ENCODE measurements at regions not wholly inside any gene's neighbourhood (a gene's known extent, or its start where the extent isn't known, plus 50 kb on each side); places are given as distances from the start of the nearest gene placed in this dataset.

DNA sequence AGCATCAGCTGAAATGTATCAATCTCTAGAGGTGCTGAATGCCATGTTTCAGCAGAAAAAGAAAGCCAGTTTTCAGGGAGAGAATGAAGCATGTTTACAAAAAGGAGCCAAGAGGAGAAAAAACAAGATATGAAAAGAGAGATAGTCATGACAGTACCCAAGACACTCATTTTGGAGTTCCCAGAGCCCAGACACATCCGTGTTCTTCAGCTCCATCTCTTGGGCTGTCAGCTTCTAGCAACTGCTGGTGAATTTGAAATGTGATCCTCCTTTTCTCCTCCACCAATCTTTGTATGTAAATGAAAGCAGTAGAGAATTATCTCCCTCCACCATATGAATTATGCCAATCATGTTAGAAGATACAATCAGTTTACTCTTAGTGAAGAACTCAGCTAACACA lies 93.0 kb upstream of the SLC25A36 start:
- peaks cover 0 to 11% (median 0%) of the 10 kb centered on the region in 4 donors for H3K27me3 ChIP-seq
- no peaks in the 10 kb centered on the region for H3K4me1 ChIP-seq
- H3K27ac ChIP-seq = no peak overlapping the region
- intact Hi-C loops (cut with DNase I) = no loop called here
- TF ChIP-seq, protein P1, sequence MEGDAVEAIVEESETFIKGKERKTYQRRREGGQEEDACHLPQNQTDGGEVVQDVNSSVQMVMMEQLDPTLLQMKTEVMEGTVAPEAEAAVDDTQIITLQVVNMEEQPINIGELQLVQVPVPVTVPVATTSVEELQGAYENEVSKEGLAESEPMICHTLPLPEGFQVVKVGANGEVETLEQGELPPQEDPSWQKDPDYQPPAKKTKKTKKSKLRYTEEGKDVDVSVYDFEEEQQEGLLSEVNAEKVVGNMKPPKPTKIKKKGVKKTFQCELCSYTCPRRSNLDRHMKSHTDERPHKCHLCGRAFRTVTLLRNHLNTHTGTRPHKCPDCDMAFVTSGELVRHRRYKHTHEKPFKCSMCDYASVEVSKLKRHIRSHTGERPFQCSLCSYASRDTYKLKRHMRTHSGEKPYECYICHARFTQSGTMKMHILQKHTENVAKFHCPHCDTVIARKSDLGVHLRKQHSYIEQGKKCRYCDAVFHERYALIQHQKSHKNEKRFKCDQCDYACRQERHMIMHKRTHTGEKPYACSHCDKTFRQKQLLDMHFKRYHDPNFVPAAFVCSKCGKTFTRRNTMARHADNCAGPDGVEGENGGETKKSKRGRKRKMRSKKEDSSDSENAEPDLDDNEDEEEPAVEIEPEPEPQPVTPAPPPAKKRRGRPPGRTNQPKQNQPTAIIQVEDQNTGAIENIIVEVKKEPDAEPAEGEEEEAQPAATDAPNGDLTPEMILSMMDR (IDR thresholded peaks at IDR 0.05) = no peak
- no peak for TF ChIP-seq POLR2A (IDR thresholded peaks at IDR 0.05)
- H3K4me3 ChIP-seq = no peak overlapping the region
- H3K9me3 ChIP-seq = no peaks in the 10 kb centered on the region
- WGBS, 2 donors = 47 to 60% methylated on average over 1 of the region's 1 CpG
- H3K36me3 ChIP-seq = no peaks in the 10 kb centered on the region
- no peak for DNase-seq

DNA sequence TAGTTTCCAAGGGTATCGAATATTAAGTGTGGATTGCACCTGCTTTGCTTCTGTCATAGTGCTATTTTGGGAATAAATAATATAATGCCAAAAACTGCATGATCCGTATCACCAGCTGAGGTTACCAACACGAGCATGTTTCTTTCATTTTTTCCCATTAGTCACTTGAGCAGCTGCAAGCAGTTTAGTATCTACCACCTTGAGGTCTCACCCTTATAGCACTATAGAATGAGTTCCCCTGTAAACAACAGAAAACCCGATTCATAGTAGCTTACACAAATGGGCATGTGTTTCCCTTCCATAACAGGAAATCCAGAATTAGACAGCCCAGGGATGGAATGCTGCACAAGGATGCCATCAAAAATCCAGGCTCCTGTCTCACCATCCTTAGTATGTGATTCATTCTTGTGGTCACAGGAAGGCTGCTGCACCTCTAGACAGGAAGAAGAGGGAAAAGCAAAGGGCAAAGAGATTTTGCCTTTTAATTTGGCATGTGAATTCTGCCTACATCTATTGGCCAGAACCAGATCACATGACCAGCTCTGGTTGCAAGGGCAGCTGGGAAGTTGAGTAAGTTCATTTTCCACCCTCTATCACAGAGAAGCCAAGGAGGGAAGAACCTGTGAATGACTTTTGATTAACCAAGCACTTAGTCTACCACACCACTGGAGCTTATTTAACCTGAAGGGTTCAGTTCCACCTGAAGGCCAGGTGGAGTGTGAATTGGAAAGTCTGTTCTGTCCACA lies 91.3 kb upstream of the SLC25A36 start:
- no peak overlapping the region for H3K27ac ChIP-seq
- no peak for DNase-seq
- H3K9me3 ChIP-seq = no peaks in the 10 kb centered on the region
- 42 to 44% methylated on average over 4 of the region's 4 CpGs for WGBS, 2 donors
- TF ChIP-seq, protein P1 (IDR thresholded peaks at IDR 0.05) = no peak
- TF ChIP-seq POLR2A (IDR thresholded peaks at IDR 0.05) = no peak
- H3K36me3 ChIP-seq = no peaks in the 10 kb centered on the region
- H3K4me3 ChIP-seq = no peak overlapping the region
- H3K27me3 ChIP-seq = peaks cover 0 to 11% (median 0%) of the 10 kb centered on the region in 4 donors
- H3K4me1 ChIP-seq = no peaks in the 10 kb centered on the region
- intact Hi-C loops (cut with DNase I) = no loop called here

DNA sequence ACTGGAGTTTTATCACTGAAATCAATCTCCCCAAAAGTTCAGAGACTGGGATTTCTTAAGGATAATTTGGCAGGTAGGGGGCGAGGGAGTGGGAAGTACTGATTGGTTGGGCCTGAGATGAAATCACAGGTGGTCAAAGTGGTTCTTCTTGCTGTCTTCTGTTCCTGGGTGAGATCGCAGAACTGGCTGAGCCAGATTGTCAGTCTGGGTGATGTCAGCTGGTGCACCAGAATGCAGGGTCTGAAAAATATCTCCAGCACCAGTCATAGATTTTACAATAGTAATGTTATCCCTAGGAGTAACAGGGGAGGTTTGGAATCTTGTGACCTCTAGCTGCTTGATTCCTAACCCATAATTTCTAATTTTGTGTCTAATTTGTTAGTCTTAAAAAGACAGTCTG lies 86.7 kb upstream of the SLC25A36 start:
- no peak for TF ChIP-seq POLR2A (IDR thresholded peaks at IDR 0.05)
- TF ChIP-seq, protein P1 (IDR thresholded peaks at IDR 0.05) = no peak
- intact Hi-C loops (cut with DNase I) = no loop called here
- Histone ChIP-seq H3K4me1 (no peaks in the 10 kb centered on the region), H3K27ac (no peak overlapping the region), H3K9me3 (no peaks in the 10 kb centered on the region), H3K4me3 (no peak overlapping the region), H3K36me3 (no peaks in the 10 kb centered on the region), H3K27me3 (peaks cover 0 to 4% (median 0%) of the 10 kb centered on the region in 4 donors)
- no peak for DNase-seq
- WGBS, 2 donors = 33 to 46% methylated on average over 2 of the region's 2 CpGs

DNA sequence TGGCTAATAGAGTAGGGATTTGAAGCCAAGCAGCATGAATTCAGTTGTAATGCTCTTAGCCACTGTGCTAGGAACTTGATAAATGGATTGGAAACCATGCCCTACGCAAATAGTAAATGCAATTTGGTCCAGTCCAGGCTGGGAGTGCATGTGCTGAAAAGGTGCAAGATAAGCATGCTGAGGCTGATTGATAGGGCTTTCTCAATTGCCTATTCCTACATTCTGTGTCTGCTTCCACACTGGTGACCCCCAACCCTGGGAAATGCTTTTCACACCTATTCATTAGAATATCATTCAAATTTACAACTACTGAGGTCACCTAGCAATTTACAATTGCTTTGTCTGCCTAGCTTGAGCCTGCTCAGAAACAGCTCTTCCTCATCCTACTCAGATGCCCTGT lies 84.7 kb upstream of the SLC25A36 start:
- intact Hi-C loops (cut with DNase I) = no loop called here
- DNase-seq = no peak
- H3K36me3 ChIP-seq = no peaks in the 10 kb centered on the region
- no peaks in the 10 kb centered on the region for H3K4me1 ChIP-seq
- no peaks in the 10 kb centered on the region for H3K27me3 ChIP-seq
- WGBS, 2 donors = 80 to 100% methylated on average over 1 of the region's 1 CpG
- TF ChIP-seq, protein P1 (IDR thresholded peaks at IDR 0.05) = no peak
- no peak for TF ChIP-seq POLR2A (IDR thresholded peaks at IDR 0.05)
- no peak overlapping the region for H3K4me3 ChIP-seq
- H3K9me3 ChIP-seq = no peaks in the 10 kb centered on the region
- H3K27ac ChIP-seq = no peak overlapping the region

DNA sequence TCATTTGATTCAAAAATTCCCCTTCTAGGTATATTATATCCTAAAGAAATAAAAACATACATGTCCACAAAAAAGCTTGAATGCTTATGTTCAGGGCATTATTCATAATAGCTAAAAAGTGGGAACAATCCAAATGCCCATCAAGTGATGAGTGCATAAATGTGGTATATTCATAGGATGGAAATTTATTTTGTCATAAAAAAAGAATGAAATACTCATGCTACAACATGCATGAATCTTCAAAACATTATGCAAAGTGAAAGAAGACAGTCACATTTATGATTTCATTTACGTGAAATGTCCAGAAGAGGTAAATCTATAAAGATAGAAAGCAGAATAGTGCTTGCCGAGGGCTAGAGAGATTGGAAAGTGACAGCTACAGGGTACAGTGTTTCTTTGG lies 83.6 kb upstream of the SLC25A36 start:
- Histone ChIP-seq H3K27ac (no peak overlapping the region), H3K36me3 (no peaks in the 10 kb centered on the region), H3K4me1 (no peaks in the 10 kb centered on the region), H3K27me3 (peaks cover 0 to under 1% (median 0%) of the 10 kb centered on the region in 4 donors), H3K9me3 (no peaks in the 10 kb centered on the region), H3K4me3 (no peak overlapping the region)
- WGBS, 2 donors = 74 to 83% methylated on average over 2 of the region's 2 CpGs
- no peak for DNase-seq
- intact Hi-C loops (cut with DNase I) = no loop called here
- no peak for TF ChIP-seq POLR2A (IDR thresholded peaks at IDR 0.05)
- TF ChIP-seq, protein P1 (IDR thresholded peaks at IDR 0.05) = no peak

All from esophagus squamous epithelium (tissue), 5 donors.